HG03469 (cell line): ENCODE measurements at regions not wholly inside any gene's neighbourhood (a gene's known extent, or its start where the extent isn't known, plus 50 kb on each side); places are given as distances from the start of the nearest gene placed in this dataset.
"Not testable (repeated sequence)": the region's sequence is repeated elsewhere in the genome, so short reads cannot be mapped to it uniquely, and the experiment has no call there.

Experiments used
- ATAC-seq: cut with Tn5 transposase; IDR thresholded peaks from one replicate; pipeline ENCODE4 v1.9.1; 2021; ENCODE audit warnings: mild to moderate bottlenecking, moderate library complexity, moderate number of reproducible peaks; ENCODE audit not compliant: unreplicated experiment

DNA sequence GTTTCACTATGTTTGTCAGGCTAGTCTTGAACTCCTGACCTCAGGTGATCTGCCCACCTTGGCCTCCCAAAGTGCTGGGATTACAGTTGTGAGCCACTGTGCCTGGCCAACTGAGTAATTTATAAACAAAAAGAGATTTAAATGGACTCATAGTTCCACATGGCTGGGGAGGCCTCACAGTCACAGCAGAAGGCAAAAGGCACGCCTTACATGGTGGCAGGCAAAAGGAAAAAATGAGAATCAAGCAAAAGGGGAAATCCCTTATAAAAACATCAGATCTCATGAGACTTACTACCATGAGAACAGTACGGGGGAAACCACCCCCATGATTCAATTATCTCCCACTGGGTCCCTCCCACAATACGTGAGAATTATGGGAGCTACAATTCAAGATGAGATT is 73.2 kb upstream of the TIAM1 start:
- not testable (repeated sequence) for ATAC-seq

DNA sequence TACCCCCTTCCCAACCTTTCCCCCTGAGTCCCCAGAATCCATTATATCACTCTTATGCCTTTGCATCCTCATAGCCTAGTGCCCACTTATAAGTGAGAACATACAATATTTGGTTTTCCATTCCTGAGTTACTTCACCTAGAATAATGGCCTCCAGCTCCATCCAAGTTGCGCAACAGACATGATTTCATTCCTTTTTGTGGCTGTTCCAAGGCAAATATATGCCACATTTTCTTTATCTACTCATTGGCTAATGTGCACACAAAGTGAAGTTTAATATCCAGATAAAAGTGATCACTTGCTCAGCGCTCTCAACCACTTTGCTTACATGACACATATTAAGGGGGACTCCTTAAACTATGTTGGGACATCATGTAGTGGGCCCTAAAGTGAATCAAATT is 72.4 kb upstream of the TIAM1 start:
- no peak for ATAC-seq

DNA sequence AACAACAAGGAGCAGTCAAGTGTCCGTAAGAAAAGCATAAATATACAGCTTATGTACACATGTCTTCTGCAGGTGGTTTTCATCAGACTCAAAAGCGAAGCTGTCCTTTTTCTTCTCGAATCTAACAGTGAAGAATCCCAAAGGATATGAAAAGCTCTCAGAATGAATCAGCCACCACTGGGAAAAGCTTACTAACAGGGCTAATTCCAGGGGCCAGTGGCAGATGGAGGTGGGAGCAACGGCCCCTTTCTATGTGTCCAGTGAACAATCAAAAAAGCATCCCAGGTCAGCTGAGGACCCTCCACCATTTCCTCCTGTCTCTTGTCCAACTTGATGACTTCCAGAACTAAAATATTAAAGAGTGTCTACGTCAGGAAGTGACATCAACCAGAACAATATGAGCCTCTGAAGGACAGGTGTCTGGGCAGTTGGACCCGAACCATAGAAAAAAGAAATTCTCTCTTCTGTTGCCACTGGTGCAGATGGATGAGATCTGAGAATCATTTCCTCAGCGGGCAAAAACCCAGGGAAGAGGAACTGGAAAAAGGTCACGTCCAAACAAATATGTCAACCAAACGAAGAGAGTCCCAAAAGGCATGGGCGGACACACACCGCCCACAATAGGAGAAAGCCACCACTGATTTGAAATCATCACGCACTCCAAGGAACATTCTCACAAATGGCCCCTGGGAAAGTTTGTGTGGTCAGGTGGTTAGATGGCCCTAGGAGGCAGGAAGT is 70.4 kb upstream of the TIAM1 start:
- no peak for ATAC-seq

DNA sequence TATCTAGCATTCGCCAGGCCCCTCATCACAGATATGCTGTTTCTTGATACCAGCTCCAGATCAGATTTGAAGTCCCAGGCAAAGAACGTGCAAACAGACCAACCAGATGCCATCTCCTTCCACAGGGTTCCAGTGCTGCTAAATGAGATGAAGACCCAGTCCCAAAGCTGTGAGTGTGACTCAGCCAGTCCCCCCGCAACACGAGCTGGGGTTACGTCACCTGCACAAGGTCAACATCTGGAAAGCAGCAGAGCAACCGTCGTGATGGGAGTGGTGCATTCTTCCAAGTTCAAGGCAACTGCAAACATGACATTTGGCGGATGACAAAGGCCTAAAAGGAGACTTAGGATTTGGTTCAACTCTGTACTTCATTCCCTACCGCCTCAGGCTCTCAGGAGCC is 69.6 kb upstream of the TIAM1 start:
- ATAC-seq = no peak

DNA sequence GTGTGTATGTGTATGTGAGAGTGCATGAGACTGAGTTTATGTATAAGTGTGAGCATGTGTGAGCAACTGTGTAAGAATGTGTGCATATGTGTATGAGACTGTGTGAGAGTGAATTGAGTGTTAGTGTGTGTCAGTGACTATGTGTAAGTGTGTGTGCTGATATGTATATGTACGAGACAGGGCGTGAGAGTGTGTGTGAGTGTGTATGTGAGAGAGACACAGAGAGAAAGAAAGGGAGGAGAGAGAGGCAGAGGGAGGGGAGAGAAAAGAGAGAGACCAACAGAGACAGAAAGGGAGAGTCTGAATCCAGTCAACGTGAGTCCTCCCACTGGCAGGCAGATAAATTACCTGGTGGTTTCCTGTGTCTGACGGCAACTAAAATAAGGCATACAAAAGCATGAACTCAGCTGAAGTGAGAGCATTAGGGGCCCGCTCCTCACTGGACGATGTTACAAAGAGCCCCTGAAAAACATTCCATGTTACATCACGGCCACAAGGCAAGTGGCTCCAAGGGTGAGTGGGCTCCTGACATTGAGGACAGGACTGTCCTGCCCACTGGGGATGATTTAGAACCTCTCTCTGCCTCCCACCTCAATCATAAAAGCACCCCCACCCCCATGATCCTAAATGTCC is 66.6 kb upstream of the TIAM1 start:
- ATAC-seq = no peak

DNA sequence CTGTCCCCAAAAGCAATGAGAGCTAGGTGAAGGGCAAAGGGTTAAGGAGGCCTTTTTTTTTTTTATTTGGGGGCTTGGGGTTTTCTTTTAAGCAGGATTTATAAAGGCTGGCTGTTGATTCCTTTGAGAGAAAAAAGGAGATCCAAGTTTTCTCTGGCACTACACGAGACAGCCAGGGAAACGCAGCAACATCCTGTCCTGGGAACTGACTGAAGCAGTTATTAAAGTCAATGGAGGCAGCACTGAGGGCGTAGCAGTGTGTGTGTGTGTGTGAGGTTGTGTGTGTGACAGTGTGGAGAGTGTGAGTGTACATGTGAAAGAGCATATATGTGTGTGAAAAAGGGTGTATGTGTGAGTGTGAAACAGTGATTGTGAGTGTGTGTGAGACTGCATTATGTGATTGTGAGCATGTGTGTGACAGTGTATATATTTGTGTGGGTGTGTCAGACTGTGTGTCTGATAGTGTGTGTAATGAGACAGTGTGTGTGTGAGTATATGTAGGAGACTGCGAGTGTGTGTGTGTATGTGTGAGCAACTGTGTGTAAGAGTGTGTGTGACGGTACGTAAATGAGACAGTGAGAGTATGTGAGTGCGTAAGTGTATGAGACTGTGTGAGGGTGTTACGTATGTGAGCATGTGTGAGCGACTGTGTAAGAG is 65.9 kb upstream of the TIAM1 start:
- ATAC-seq = no peak

DNA sequence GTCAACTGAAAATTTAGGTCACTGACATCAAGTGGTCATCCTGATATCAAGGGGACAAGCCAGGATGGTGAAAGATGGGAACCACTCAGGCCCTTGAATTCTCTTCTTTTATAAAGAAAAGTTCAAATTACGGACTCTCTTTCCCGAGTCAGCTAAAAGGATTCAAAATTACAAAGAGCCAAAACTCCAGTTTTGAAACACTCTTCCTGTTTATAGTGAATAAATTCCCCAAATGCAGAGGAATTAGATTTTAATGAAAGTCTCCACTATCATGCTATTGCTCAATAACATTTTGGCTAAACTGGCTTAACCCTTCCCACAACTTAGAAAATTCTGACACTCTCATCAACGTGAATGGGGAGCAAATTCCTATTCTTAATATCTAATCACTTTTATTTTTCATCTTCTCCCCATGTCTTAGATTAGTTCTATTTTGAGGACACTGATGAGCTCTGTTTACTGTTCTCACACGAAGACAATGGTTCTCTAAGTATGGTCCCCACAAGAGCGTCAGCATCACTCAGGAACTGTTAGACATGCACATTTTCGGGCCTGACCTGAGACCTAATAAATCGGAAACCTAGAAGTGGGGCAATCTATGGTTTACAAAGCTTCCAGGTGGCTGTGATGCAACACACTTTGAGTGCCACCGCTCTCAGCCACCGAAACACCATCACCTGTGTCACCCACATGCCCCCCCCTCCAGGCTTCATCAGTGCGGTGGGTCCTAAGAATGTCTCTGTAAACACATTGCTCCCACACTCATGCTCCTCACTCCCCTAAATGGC is 64.4 kb upstream of the TIAM1 start:
- no peak for ATAC-seq

DNA sequence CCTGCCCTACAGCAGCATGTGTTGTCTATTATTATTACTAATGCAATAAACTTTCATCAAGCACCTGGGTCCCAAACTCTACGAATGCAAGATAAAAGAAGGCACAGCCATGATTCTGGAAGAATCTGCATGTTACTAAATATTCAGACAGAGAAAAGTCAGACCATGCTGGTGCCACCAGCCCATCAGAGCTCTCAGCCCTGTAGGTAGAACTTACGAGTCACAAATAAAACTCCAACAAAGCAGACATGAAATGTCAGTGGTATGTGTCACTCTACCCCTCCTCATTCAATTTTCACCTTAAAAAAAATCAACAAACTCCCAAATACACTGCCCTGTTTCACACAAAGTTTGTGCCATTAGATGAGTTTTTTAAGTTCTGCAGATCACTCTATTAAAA is 62.4 kb upstream of the TIAM1 start:
- no peak for ATAC-seq

DNA sequence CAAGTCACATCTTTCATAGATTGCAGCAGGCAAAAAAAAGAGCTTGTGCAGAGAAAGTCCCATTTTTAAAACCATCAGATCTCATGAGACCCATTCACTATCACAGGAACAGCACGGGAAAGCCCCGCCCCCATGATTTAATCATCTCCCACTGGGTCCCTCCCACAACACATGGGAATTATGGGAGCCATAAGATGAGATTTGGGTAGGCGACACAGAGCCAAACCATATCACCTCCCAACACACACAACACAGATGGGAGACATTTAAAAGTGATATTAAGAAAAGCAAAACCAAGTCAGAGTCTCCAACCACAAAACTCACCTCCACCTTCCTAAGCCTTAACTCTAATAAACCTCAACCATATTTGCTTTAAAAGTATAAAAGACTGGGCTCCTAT is 61.5 kb upstream of the TIAM1 start:
- no peak for ATAC-seq

DNA sequence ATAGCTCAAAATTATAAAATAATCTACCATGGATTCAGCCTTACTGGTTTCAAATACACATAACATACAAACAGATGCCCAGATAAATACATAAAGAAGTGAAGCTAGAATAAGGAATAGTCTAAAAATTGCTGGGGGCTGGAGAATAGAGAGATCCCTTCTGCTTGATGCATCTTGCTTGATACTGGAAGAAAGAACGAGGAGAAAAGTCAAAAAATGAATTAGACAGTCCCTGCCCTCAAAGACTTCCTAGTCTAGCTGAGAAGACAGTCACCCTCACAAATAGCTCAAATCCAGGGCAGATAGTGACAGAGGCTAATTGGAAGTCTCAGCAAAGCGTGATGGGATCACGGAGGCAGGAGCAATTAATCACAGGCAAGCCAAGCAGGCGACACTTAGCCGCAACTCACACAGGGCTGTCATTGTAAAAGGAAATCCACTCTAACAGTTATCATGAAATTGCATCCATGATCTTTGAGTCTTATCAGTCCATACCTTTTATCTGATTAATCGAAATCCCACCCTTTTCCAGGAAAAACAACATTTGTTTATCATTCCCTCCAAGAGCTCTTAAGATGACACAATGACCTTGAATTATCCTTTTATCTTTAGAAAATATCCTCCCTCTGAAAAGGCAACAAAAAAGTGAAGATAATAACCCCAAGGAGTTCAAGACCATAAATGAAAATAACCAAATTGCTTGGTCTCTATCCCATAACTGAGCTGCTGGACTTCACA is 59.7 kb upstream of the TIAM1 start:
- ATAC-seq = no peak

DNA sequence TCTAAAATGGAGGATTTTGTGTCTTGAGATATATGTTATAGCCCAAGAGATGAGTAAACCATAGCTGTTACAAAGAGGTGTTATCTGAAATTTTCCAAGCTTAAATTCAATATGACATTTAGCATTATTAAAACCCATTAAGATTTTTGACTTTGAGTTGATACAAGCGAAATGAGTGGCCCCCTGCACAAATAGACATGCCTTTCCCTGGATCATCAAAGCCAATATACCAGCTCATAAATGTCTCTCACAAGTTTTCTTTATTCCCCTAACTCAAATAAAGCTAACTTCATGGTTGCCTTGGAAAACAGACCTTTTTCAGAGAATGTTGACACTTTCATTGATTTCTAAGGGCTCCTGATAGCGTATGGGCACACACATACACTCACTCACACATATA is 55.5 kb upstream of the TIAM1 start:
- ATAC-seq = no peak

DNA sequence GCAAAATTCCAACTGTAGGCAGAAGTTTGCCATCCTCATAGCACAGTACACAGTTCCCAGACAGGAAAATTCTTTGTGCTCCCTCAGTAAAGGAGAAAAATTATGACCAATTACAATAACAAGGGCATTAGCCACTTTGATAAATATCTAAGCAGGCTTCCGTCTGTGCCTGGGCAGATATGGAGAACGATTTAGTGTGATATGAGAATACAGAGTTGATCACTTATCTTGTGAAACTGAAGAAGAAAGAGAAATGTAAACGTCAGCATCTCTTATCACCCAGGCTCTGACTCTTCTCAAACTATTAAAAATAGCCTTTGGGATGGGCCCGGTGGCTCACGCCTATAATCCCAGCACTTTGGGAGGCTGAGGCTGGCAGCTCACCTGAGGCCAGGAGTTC is 54.5 kb upstream of the TIAM1 start:
- no peak for ATAC-seq

DNA sequence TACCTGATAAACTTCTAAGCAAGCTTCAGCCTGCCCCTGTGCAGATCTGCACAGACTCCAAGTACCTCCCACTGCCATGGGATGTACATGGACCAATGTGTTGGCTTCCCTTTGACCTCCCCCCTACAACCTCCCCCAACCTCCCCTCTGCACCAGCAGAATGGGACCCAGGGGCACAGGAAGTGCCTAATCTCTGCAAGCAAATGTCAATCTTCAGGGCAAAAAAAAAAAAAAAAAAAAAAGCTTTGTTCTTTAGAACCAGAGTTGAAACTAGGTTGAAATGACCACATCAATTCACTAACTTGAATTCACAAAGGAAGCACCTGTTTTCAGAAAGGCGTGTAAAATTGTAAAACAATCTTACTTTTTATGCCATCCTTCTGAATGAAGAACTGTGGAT is 53.9 kb upstream of the TIAM1 start:
- ATAC-seq = no peak

DNA sequence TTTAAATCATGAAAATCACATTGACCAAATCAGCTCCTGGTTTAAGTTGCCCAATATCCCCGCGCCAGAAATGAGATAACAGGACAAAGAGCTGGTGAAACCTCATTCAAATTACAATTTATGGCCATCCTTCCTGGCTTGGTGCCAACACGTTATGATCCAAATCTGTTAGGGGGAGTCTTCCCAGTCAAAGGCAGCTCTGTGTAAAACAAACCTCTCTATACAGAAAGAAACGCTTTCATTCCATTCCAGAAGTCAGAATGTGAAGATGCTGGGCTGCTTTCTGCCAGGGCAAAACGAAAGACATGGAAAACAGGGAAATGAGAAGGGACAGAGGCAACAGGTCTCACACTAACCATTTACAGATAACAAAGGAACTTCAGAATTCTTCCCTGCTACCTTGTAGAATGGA is 53.5 kb upstream of the TIAM1 start:
- ATAC-seq = no peak

DNA sequence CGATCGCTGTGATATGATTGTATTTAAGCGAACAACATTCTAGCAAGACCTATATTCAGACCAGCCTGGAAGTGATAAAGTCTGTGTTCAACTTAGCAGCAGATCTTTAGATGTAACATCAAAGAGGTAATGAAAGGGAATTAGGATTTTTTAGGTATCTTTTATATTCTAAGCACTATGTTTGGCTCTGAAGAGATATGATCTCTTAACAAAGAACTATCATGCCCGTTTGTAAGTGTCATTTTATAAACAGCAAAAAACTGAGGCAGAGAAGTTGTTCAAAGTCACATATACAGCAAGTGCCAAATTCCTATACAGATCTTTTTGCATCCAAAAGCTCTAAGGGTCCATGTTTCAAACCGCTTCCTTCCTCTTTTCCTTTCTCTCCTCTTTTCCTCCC is 53.0 kb upstream of the TIAM1 start:
- no peak for ATAC-seq

DNA sequence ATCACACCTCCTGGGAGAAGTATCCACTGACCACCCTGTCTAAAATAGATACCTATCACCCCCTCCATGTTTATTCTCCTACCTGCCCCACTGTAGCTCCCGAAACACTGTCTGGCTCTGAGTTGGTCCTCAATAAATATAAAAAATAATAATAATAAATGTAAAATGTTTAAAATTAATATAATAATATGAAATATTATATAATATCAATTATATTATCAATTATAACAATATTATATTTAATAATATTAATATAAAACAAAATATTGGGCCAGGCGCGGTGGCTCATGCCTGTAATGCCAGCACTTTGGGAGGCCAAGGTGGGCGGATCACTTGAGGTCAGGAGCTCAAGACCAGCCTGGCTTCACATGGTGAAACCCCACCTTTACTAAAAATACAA is 52.3 kb upstream of the TIAM1 start:
- no peak for ATAC-seq

DNA sequence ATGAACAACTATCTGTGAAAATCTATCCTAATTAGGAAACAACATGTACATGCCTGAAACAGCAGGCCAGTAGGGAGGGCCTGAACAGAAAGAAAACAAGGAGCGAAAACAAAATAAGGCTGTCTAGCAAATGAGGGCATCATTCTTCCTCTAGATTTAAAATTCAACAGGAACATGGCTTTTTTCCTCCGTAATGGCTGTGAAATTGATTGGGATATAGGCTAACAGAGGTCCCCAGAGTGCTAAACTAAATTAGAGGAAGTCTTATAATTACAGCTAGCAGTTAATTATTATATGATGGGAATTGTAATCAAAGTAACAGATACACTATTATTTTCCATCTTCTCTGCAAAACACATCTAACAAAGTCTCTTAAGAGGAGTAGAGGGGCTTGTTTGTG is 51.7 kb upstream of the TIAM1 start:
- ATAC-seq = no peak

DNA sequence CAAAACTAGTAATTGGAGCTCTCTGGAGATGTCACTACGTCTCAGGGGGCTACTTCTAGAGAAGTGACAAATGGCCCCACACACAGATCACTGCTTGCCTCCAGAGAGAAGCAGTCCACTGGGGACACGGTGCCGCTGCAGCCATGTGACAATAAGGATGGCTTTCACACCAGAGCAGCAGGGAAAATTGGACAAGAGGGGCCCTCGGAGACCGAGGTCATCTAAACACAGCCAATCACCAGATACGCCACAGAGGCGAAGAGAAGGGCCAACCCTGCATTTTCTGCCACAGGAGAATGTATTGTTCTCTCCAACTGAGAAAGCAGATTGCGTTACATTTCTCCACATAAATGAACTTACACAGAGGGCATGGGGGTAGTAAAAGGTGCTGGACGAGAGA is 51.2 kb upstream of the TIAM1 start:
- ATAC-seq = no peak

DNA sequence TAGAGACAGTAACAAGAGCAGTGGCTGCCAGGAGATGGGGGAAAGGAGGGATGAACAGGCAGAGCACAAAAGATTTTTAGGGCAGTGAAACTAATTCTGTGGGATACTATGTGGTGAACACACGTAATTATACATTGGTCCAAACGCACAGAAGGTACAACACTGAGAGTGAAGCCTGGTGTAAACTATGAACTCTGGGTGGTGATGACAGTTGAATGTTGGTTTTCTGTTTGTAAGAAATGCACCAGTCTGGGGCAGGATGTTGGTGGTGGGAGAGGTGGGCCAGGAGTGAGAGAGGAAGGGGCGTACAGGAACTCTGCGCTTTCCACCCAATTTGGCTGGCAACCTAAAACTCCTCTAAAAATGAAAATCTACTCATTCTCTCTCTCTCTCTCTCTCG is 50.2 kb upstream of the TIAM1 start:
- no peak for ATAC-seq
